H1 (cell line): ENCODE measurements at regions not wholly inside any gene's neighbourhood (a gene's known extent, or its start where the extent isn't known, plus 50 kb on each side); places are given as distances from the start of the nearest gene placed in this dataset.

Experiments used
- CTCF ChIA-PET: fragments of 300-600 bp; sonication (Branson Sonifier 250); formaldehyde crosslinking; loops from one replicate; lab custom pipeline; 2021; ENCODE audit not compliant: partially characterized antibody; lab: Charles Lee
- POLR2A ChIA-PET: fragments of 300-600 bp; sonication (Branson Sonifier 250); formaldehyde crosslinking; loops from one replicate; lab custom pipeline; 2021; ENCODE audit warnings: inconsistent platforms; ENCODE audit not compliant: partially characterized antibody; lab: Charles Lee
- DNase-seq, 2 experiments: peaks; one replicate each; pipeline versions ENCODE4 v3.0.0 to v3.0.0-alpha.2; 2010 to 2022; ENCODE audit warnings: low spot score in 2 of 2, low read depth in 1 of 2, mixed read lengths in 1 of 2
- FAIRE-seq: peaks from 2 replicates; lab custom pipeline; 2011; peaks lifted over from hg19 to GRCh38; lab: Jason Lieb, UNC
- H2AFZ ChIP-seq: 2 replicates; pipeline ENCODE4 v1.8.1; 2012; ENCODE audit warnings: low read length, inconsistent platforms
- H2AK5ac ChIP-seq: 2 replicates; pipeline ENCODE4 v1.6.1; 2013; ENCODE audit warnings: low read depth, low read length
- H2BK120ac ChIP-seq: replicated peaks from 2 replicates; pipeline ENCODE3; 2013; ENCODE audit warnings: low read depth, low read length, inconsistent platforms
- H2BK12ac ChIP-seq: 2 replicates; pipeline ENCODE4 v1.6.1; 2013; ENCODE audit warnings: low read depth, low read length
- H2BK15ac ChIP-seq: 2 replicates; pipeline ENCODE4 v1.6.1; 2013; ENCODE audit warnings: low read length
- H2BK20ac ChIP-seq: 2 replicates; pipeline ENCODE4 v1.6.1; 2013; ENCODE audit warnings: low read length
- H2BK5ac ChIP-seq: 2 replicates; pipeline ENCODE4 v1.6.1; 2013; ENCODE audit warnings: low read depth, low read length
- H3K14ac ChIP-seq: 2 replicates; pipeline ENCODE4 v1.6.1; 2013; ENCODE audit warnings: inconsistent platforms; ENCODE audit not compliant: insufficient read length
- H3K18ac ChIP-seq: 2 replicates; pipeline ENCODE4 v1.6.1; 2013; ENCODE audit warnings: low read length; ENCODE audit errors: extremely low read depth
- H3K23ac ChIP-seq: 2 replicates; pipeline ENCODE4 v1.6.1; 2013; ENCODE audit warnings: inconsistent platforms; ENCODE audit not compliant: insufficient read length
- H3K23me2 ChIP-seq: 2 replicates; pipeline ENCODE4 v1.6.1; 2013; ENCODE audit warnings: low read depth, low read length
- H3K27ac ChIP-seq: 2 replicates; pipeline ENCODE4 v1.6.1; 2011; ENCODE audit warnings: low read depth, low read length, inconsistent platforms
- H3K27me3 ChIP-seq, 4 experiments: replicated peaks in 1 of 4; 1 replicate in 1 of 4; 2 replicates in 3 of 4; pipeline versions ENCODE4 v1.6.1 to v1.8.1; 2011 to 2013; ENCODE audit warnings: low read length in 3 of 4, mild to moderate bottlenecking in 3 of 4, inconsistent platforms in 2 of 4, mixed read lengths in 2 of 4, moderate library complexity in 1 of 4; ENCODE audit not compliant: control insufficient read depth in 3 of 4, insufficient read depth in 3 of 4; ENCODE audit errors: extremely low read depth in 1 of 4
- H3K36me3 ChIP-seq, 4 experiments: 2 replicates each; pipeline versions ENCODE4 v1.6.1 to v1.8.1; 2011 to 2013; ENCODE audit warnings: mild to moderate bottlenecking in 4 of 4, low read length in 3 of 4, moderate library complexity in 2 of 4, control low read depth in 1 of 4, inconsistent platforms in 1 of 4; ENCODE audit not compliant: insufficient read depth in 4 of 4, control insufficient read depth in 2 of 4
- H3K4ac ChIP-seq: replicated peaks from 2 replicates; pipeline ENCODE3; 2013; ENCODE audit warnings: low read length, low read depth, mixed read lengths, inconsistent platforms; ENCODE audit not compliant: insufficient read length
- H3K4me1 ChIP-seq, 4 experiments: replicated peaks in 1 of 4; 1 replicate in 1 of 4; 2 replicates in 3 of 4; pipeline versions ENCODE4 v1.6.1 to v1.8.1; 2011 to 2013; ENCODE audit warnings: low read length in 3 of 4, inconsistent platforms in 2 of 4, mixed read lengths in 1 of 4; ENCODE audit not compliant: insufficient read depth in 4 of 4, control insufficient read depth in 3 of 4
- H3K4me2 ChIP-seq, 2 experiments: 2 replicates each; pipeline versions ENCODE4 v1.6.1 to v1.8.1; 2011 to 2013; ENCODE audit warnings: low read depth in 2 of 2, low read length in 2 of 2, control low read depth in 1 of 2, inconsistent platforms in 1 of 2, mild to moderate bottlenecking in 1 of 2; ENCODE audit not compliant: insufficient read depth in 1 of 2
- H3K4me3 ChIP-seq, 4 experiments: fragments of 200-600, 300-600 bp in 1 of 4; sonication (generic), shearing (Covaris generic), sonication (Bioruptor Twin) in 1 of 4; 2 replicates each; pipeline versions ENCODE4 v1.5.1 to v1.8.1; 2011 to 2016; ENCODE audit warnings: low read length in 4 of 4, low read depth in 3 of 4, control low read depth in 2 of 4, inconsistent platforms in 2 of 4, mild to moderate bottlenecking in 2 of 4, mixed read lengths in 1 of 4, moderate library complexity in 1 of 4; ENCODE audit not compliant: insufficient read depth in 2 of 4; ENCODE audit errors: extremely low read depth in 1 of 4
- H3K56ac ChIP-seq: replicated peaks from 2 replicates; pipeline ENCODE3; 2013; ENCODE audit warnings: low read depth, mild to moderate bottlenecking, mixed read lengths, low read length, inconsistent platforms; ENCODE audit not compliant: insufficient read length
- H3K79me1 ChIP-seq: 2 replicates; pipeline ENCODE4 v1.6.1; 2013; ENCODE audit warnings: low read depth, low read length, control low read depth
- H3K79me2 ChIP-seq, 2 experiments: 2 replicates each; pipeline versions ENCODE4 v1.6.1 to v1.8.1; 2012 to 2013; ENCODE audit warnings: low read length in 2 of 2, mild to moderate bottlenecking in 2 of 2, inconsistent platforms in 1 of 2; ENCODE audit not compliant: insufficient read depth in 2 of 2, control insufficient read depth in 1 of 2
- H3K9ac ChIP-seq, 4 experiments: replicated peaks in 1 of 4; 1 replicate in 1 of 4; 2 replicates in 3 of 4; pipeline versions ENCODE4 v1.6.1 to v1.8.1; 2011 to 2013; ENCODE audit warnings: low read depth in 3 of 4, low read length in 3 of 4, control low read depth in 2 of 4, mild to moderate bottlenecking in 2 of 4, moderate library complexity in 2 of 4, inconsistent platforms in 1 of 4; ENCODE audit errors: extremely low read depth in 1 of 4
- H3K9me3 ChIP-seq, 2 experiments: 2 replicates each; pipeline versions ENCODE4 v1.6.1 to v1.8.1; 2012 to 2013; ENCODE audit warnings: mild to moderate bottlenecking in 2 of 2, moderate library complexity in 2 of 2, control low read depth in 1 of 2, inconsistent platforms in 1 of 2, low read depth in 1 of 2, low read length in 1 of 2, mixed read lengths in 1 of 2; ENCODE audit not compliant: insufficient read depth in 2 of 2
- H4K20me1 ChIP-seq, 2 experiments: replicated peaks in 1 of 2; 2 replicates each; pipeline versions ENCODE3 to v1.8.1; 2011 to 2013; ENCODE audit warnings: inconsistent platforms in 2 of 2, low read length in 2 of 2, mild to moderate bottlenecking in 1 of 2; ENCODE audit not compliant: insufficient read depth in 2 of 2, control insufficient read depth in 1 of 2
- H4K5ac ChIP-seq: 2 replicates; pipeline ENCODE4 v1.6.1; 2013; ENCODE audit warnings: low read length, low read depth, mixed read lengths, inconsistent platforms; ENCODE audit not compliant: insufficient read length
- H4K8ac ChIP-seq: 2 replicates; pipeline ENCODE4 v1.8.0; 2013; ENCODE audit warnings: mild to moderate bottlenecking, moderate library complexity, low read length, inconsistent platforms; ENCODE audit not compliant: insufficient read depth; ENCODE audit errors: extremely low read depth
- H4K91ac ChIP-seq: replicated peaks from 2 replicates; pipeline ENCODE3; 2013; ENCODE audit warnings: low read length, mixed read lengths, inconsistent platforms; ENCODE audit not compliant: insufficient read length
- ATF3 ChIP-seq: IDR thresholded peaks from 2 replicates; pipeline ENCODE4 v1.6.1; 2011; ENCODE audit warnings: low read depth, mild to moderate bottlenecking, low read length; ENCODE audit not compliant: insufficient read depth
- KDM5A ChIP-seq: fragments of 200-600 bp; IDR thresholded peaks from 2 replicates; pipeline ENCODE4 v1.7.1; 2012; ENCODE audit warnings: mild to moderate bottlenecking, low read length, inconsistent platforms, mixed read lengths
- RFX5 ChIP-seq: IDR thresholded peaks from 2 replicates; pipeline ENCODE4 v1.6.1; 2011; ENCODE audit warnings: low read depth, low read length, improper control_type of control experiment, borderline replicate concordance
- TAF7 ChIP-seq: optimal IDR thresholded peaks from 2 replicates; pipeline ENCODE3; 2011; ENCODE audit warnings: low read depth, mild to moderate bottlenecking, inconsistent platforms, low read length, moderate library complexity, borderline replicate concordance
- WGBS, 2 experiments: shearing (Covaris generic) in 1 of 2; methylation state at CpG; one replicate each; pipeline versions ENCODE4 v1.1.6 to v1.1.7; 2013 to 2015; ENCODE audit warnings: low lambda C conversion rate in 2 of 2, mixed read lengths in 2 of 2, inconsistent platforms in 1 of 2, low coverage in 1 of 2, missing lambda C conversion rate in 1 of 2; ENCODE audit not compliant: insufficient replicate concordance in 2 of 2, insufficient coverage in 1 of 2, insufficient read length in 1 of 2; ENCODE audit errors: extremely low coverage in 1 of 2, missing lambda C conversion rate in 1 of 2; 5-methylcytosine and 5-hydroxymethylcytosine counted together

- 93% methylated on average over 1 of the region's 1 CpG; no CpG with 5 or more reads in 1 of the 2 experiments for WGBS, 2 experiments
Measured at GRCh38 chr7:116113310-116113709, 82.7 kb upstream of the TFEC start.

More at GRCh38 chr7:116113310-116113709, 82.7 kb upstream of the TFEC start:
- Histone ChIP-seq H2AFZ (no peak overlapping the region), H4K20me1 (no peaks in the 10 kb centered on the region), H4K91ac (no peak overlapping the region), H4K8ac (no peak overlapping the region), H2BK5ac (no peak overlapping the region), H3K4ac (no peak overlapping the region), H3K9me3 (no peaks in the 10 kb centered on the region), H3K79me1 (no peaks in the 10 kb centered on the region), H3K9ac (no peak overlapping the region), H3K18ac (no peak overlapping the region), H2BK15ac (no peak overlapping the region), H2BK120ac (no peak overlapping the region), H4K5ac (no peak overlapping the region), H3K4me2 (no peak overlapping the region), H3K4me1 (no peaks in the 10 kb centered on the region), H2BK20ac (no peak overlapping the region), H3K56ac (no peak overlapping the region), H3K23me2 (no peaks in the 10 kb centered on the region), H3K27ac (no peak overlapping the region), H3K23ac (no peak overlapping the region), H3K14ac (no peak overlapping the region), H2AK5ac (no peak overlapping the region), H3K4me3 (no peak overlapping the region), H3K27me3 (no peaks in the 10 kb centered on the region), H3K36me3 (no peaks in the 10 kb centered on the region), H3K79me2 (no peaks in the 10 kb centered on the region), H2BK12ac (no peak overlapping the region)
- POLR2A ChIA-PET, result no interaction called here
- TF ChIP-seq ATF3, result no peak
- TF ChIP-seq RFX5, result no peak
- no peak for TF ChIP-seq TAF7
- TF ChIP-seq KDM5A, result no peak
- CTCF ChIA-PET, result interaction anchor here (0.6 to 1.6 kb wide), 4 partner anchors 9 to 749 kb away, joined by 3 read pairs; no protein-coding TSS in a partner anchor
- FAIRE-seq, result no peak
- DNase-seq, result no peak
